GM23338 (cell line): ENCODE measurements at regions not wholly inside any gene's neighbourhood (a gene's known extent, or its start where the extent isn't known, plus 50 kb on each side); places are given as distances from the start of the nearest gene placed in this dataset.
A peak's percentile ranks its signal among the peaks of the same experiment; 100 is the strongest.

Experiments used
- ATAC-seq: fragments of 200-7000 bp; cut with Tn5 transposase; 3 replicates; pipeline ENCODE4 v1.9.1; 2020
- DNase-seq: peaks from one replicate; pipeline ENCODE4 v3.0.0-alpha.2; 2015; ENCODE audit warnings: low spot score
- H2AFZ ChIP-seq: fragments of 200-600 bp; sonication (generic); 2 replicates; pipeline ENCODE4 v1.8.0; 2016; ENCODE audit warnings: antibody characterized with exemption, mild to moderate bottlenecking, moderate library complexity
- H3F3A ChIP-seq: fragments of 200-600 bp; sonication (generic); replicated peaks from 2 replicates; pipeline ENCODE4 v1.8.0; 2017; ENCODE audit warnings: antibody characterized with exemption, mixed run types, low read depth
- H3K27ac ChIP-seq: fragments of 200-600 bp; sonication (generic); 2 replicates; pipeline ENCODE4 v1.6.1; 2016; ENCODE audit warnings: low read depth
- H3K27me3 ChIP-seq: fragments of 200-600 bp; sonication (generic); 2 replicates; pipeline ENCODE4 v1.8.0; 2016; ENCODE audit warnings: mild to moderate bottlenecking, mixed run types, moderate library complexity; ENCODE audit not compliant: insufficient read depth
- H3K36me3 ChIP-seq: fragments of 200-600 bp; sonication (generic); 2 replicates; pipeline ENCODE4 v1.8.0; 2016; ENCODE audit warnings: mild to moderate bottlenecking; ENCODE audit not compliant: insufficient read depth
- H3K4me1 ChIP-seq: fragments of 200-600 bp; sonication (generic); 2 replicates; pipeline ENCODE4 v1.8.0; 2016; ENCODE audit warnings: mild to moderate bottlenecking, moderate library complexity; ENCODE audit not compliant: insufficient read depth
- H3K4me2 ChIP-seq: fragments of 200-600 bp; sonication (generic); 2 replicates; pipeline ENCODE4 v1.7.1; 2017; ENCODE audit warnings: mixed run types
- H3K4me3 ChIP-seq: fragments of 200-600 bp; sonication (generic); 2 replicates; pipeline ENCODE4 v1.6.1; 2016; ENCODE audit warnings: mixed run types
- H3K79me2 ChIP-seq: fragments of 200-600 bp; sonication (generic); replicated peaks from 2 replicates; pipeline ENCODE4 v1.8.0; 2017; ENCODE audit warnings: mild to moderate bottlenecking; ENCODE audit not compliant: insufficient read depth
- H3K9me2 ChIP-seq: fragments of 200-600 bp; sonication (generic); 2 replicates; pipeline ENCODE4 v1.8.0; 2017; ENCODE audit not compliant: insufficient read depth
- H4K20me1 ChIP-seq: fragments of 200-600 bp; sonication (generic); replicated peaks from 2 replicates; pipeline ENCODE4 v1.8.0; 2017; ENCODE audit warnings: mild to moderate bottlenecking; ENCODE audit not compliant: insufficient read depth
- H3K27ac Mint-ChIP-seq: 2 replicates; pipeline ENCODE4 v1.8.0; 2020; ENCODE audit warnings: inconsistent platforms, mild to moderate bottlenecking, moderate library complexity, mixed read lengths
- H3K27me3 Mint-ChIP-seq: 3 replicates; pipeline ENCODE4 v1.8.0; 2022; ENCODE audit warnings: low read depth, mild to moderate bottlenecking, moderate library complexity, mixed read lengths, inconsistent platforms; ENCODE audit not compliant: insufficient read depth, poor library complexity
- H3K36me3 Mint-ChIP-seq: 3 replicates; pipeline ENCODE4 v1.8.0; 2021; ENCODE audit warnings: low read depth, mild to moderate bottlenecking, inconsistent platforms, moderate library complexity, mixed read lengths
- H3K4me1 Mint-ChIP-seq: 3 replicates; pipeline ENCODE4 v1.8.0; 2020; ENCODE audit warnings: mild to moderate bottlenecking, inconsistent platforms, mixed read lengths
- H3K4me3 Mint-ChIP-seq: 3 replicates; pipeline ENCODE4 v1.8.0; 2021; ENCODE audit warnings: moderate library complexity, mild to moderate bottlenecking, inconsistent platforms, mixed read lengths
- H3K9me3 Mint-ChIP-seq: 3 replicates; pipeline ENCODE4 v1.8.0; 2020; ENCODE audit warnings: moderate library complexity, mild to moderate bottlenecking, inconsistent platforms, mixed read lengths
- CREB1 ChIP-seq: fragments of 250-450 bp; sonication (Bioruptor Pico); IDR thresholded peaks from 2 replicates; pipeline ENCODE4 v1.5.0; 2020; ENCODE audit warnings: low read depth, mild to moderate bottlenecking, moderate library complexity
- EZH2 ChIP-seq: fragments of 200-600 bp; sonication (generic); IDR thresholded peaks from one replicate; pipeline ENCODE4 v1.8.0; 2017; ENCODE audit warnings: antibody characterized with exemption, mild to moderate bottlenecking, low read depth; ENCODE audit not compliant: unreplicated experiment
- EZH2phosphoT487 ChIP-seq: fragments of 200-600 bp; sonication (generic); IDR thresholded peaks from one replicate; pipeline ENCODE4 v1.8.1; 2018; ENCODE audit warnings: antibody characterized with exemption; ENCODE audit not compliant: unreplicated experiment
- JUNB ChIP-seq: IDR thresholded peaks from one replicate; pipeline ENCODE4 v1.6.1; 2016; ENCODE audit warnings: antibody characterized with exemption; ENCODE audit not compliant: unreplicated experiment
- NANOG ChIP-seq: IDR thresholded peaks from 2 replicates; pipeline ENCODE4 v1.6.1; 2016; ENCODE audit warnings: antibody characterized with exemption, borderline replicate concordance
- POLR2AphosphoS5 ChIP-seq: IDR thresholded peaks from 2 replicates; pipeline ENCODE4 v1.6.1; 2016; ENCODE audit warnings: antibody characterized with exemption, low read depth
- STAT1 ChIP-seq: IDR thresholded peaks from one replicate; pipeline ENCODE4 v1.6.1; 2016; ENCODE audit warnings: antibody characterized with exemption; ENCODE audit not compliant: unreplicated experiment
- ZNF331 ChIP-seq: fragments of 250-450 bp; sonication (Bioruptor Pico); IDR thresholded peaks from 2 replicates; pipeline ENCODE4 v1.5.0; 2020; ENCODE audit warnings: low read depth, mild to moderate bottlenecking, moderate library complexity
- ZNF462 ChIP-seq: fragments of 250-450 bp; sonication (Bioruptor Pico); IDR thresholded peaks from 2 replicates; pipeline ENCODE4 v1.5.0; 2020; ENCODE audit warnings: mild to moderate bottlenecking, moderate library complexity

GRCh38 chr12:97118796-97119375, 211.8 kb downstream of the NEDD1 start:
- Histone ChIP-seq H3K4me2 (no peak overlapping the region), H3F3A (no peaks in the 10 kb centered on the region), H3K79me2 (no peaks in the 10 kb centered on the region), H3K4me3 (no peak overlapping the region), H4K20me1 (no peaks in the 10 kb centered on the region), H2AFZ (peak overlapping the region; percentile 84), H3K4me1 (no peaks in the 10 kb centered on the region; the same call in 1 of the 2 replicates), H3K36me3 (no peaks in the 10 kb centered on the region), H3K27me3 (no peaks in the 10 kb centered on the region), H3K27ac (no peak overlapping the region), H3K9me2 (0 out of 2 replicates have a peak, but pooled peaks cover under 1% of the 10 kb centered on the region)
- Mint-ChIP-seq H3K36me3 (0 out of 3 replicates have a peak, but pooled peaks cover 2% of the 10 kb centered on the region), H3K27ac (no peak overlapping the region), H3K27me3 (peaks cover 3% of the 10 kb centered on the region), H3K9me3 (peaks cover 3% of the 10 kb centered on the region; the same call in 1 of the 3 replicates), H3K4me3 (no peak overlapping the region), H3K4me1 (peaks cover 6% of the 10 kb centered on the region; the same call in 2 of the 3 replicates)
- no peak; the same call in 2 of the 3 replicates for ATAC-seq
- TF ChIP-seq JUNB, result no peak
- no peak for TF ChIP-seq CREB1 (CRISPR knock-in tag)
- TF ChIP-seq EZH2phosphoT487, result no peak
- TF ChIP-seq NANOG, result no peak
- TF ChIP-seq STAT1, result no peak
- TF ChIP-seq ZNF462 (CRISPR knock-in tag), result no peak
- no peak for TF ChIP-seq ZNF331 (CRISPR knock-in tag)
- no peak for TF ChIP-seq POLR2AphosphoS5
- TF ChIP-seq EZH2, result no peak
- DNase-seq, result no peak
